Natural killer cell (primary cell): ENCODE measurements at regions not wholly inside any gene's neighbourhood (a gene's known extent, or its start where the extent isn't known, plus 50 kb on each side); places are given as distances from the start of the nearest gene placed in this dataset.

Experiments used
- ATAC-seq, 3 donors: fragments of 150-1000 bp in 2 of 3; fragments of 200-7000 bp in 1 of 3; cut with Tn5 transposase; 1 replicate in 1 of 3; 2 replicates in 2 of 3; pipeline ENCODE4 v1.10.0; 2021; ENCODE audit warnings: mild to moderate bottlenecking in 2 of 3, moderate library complexity in 2 of 3
- DNase-seq, 2 donors: peaks; one replicate each; pipeline versions ENCODE4 v3.0.0 to v3.0.0-alpha.2; 2013 to 2021; ENCODE audit warnings: mixed read lengths in 1 of 2
- H3K27ac ChIP-seq: one replicate; pipeline ENCODE4 v1.5.1; 2013; ENCODE audit warnings: mild to moderate bottlenecking, low read length
- H3K27me3 ChIP-seq: one replicate; pipeline ENCODE4 v1.6.1; 2013; ENCODE audit warnings: low read length; ENCODE audit not compliant: control insufficient read depth, insufficient read depth
- H3K36me3 ChIP-seq: one replicate; pipeline ENCODE4 v1.6.1; 2013; ENCODE audit warnings: low read length; ENCODE audit not compliant: control insufficient read depth, insufficient read depth
- H3K4me1 ChIP-seq: one replicate; pipeline ENCODE4 v1.6.1; 2013; ENCODE audit warnings: low read length; ENCODE audit not compliant: control insufficient read depth, insufficient read depth
- H3K4me3 ChIP-seq: one replicate; pipeline ENCODE4 v1.5.1; 2013; ENCODE audit warnings: low read length
- H3K9me3 ChIP-seq: one replicate; pipeline ENCODE4 v1.6.1; 2013; ENCODE audit warnings: low read length; ENCODE audit not compliant: control insufficient read depth, insufficient read depth
- H3K27ac Mint-ChIP-seq, 2 donors: one replicate each; pipeline ENCODE4 v1.8.0; 2022; ENCODE audit warnings: mild to moderate bottlenecking in 2 of 2, mixed read lengths in 2 of 2, moderate library complexity in 1 of 2
- H3K27me3 Mint-ChIP-seq, 2 donors: one replicate each; pipeline ENCODE4 v1.8.0; 2022; ENCODE audit warnings: low read depth in 2 of 2, mixed read lengths in 2 of 2
- H3K36me3 Mint-ChIP-seq: one replicate; pipeline ENCODE4 v1.8.0; 2022; ENCODE audit warnings: mixed read lengths
- H3K4me1 Mint-ChIP-seq, 2 donors: one replicate each; pipeline ENCODE4 v1.8.0; 2022; ENCODE audit warnings: mixed read lengths in 2 of 2
- H3K4me3 Mint-ChIP-seq: one replicate; pipeline ENCODE4 v1.8.0; 2022; ENCODE audit warnings: mild to moderate bottlenecking, moderate library complexity, mixed read lengths
- H3K9me3 Mint-ChIP-seq, 2 donors: one replicate each; pipeline ENCODE4 v1.8.0; 2022; ENCODE audit warnings: mixed read lengths in 2 of 2
- WGBS: methylation state at CpG from one replicate; pipeline ENCODE4 v1.1.7; 2013; ENCODE audit warnings: missing lambda C conversion rate; ENCODE audit not compliant: insufficient coverage; 5-methylcytosine and 5-hydroxymethylcytosine counted together
- intact Hi-C: fragments of 100-400 bp; cut with micrococcal nuclease; formaldehyde crosslinking; loops from one replicate; pipeline ENCODE4 v1.14.2; 2022
- TF ChIP-seq, protein P1 (sequence below): fragments of 200-600 bp; IDR thresholded peaks from one replicate; pipeline ENCODE4 v1.8.0; 2022; ENCODE audit warnings: antibody characterized with exemption

DNA sequence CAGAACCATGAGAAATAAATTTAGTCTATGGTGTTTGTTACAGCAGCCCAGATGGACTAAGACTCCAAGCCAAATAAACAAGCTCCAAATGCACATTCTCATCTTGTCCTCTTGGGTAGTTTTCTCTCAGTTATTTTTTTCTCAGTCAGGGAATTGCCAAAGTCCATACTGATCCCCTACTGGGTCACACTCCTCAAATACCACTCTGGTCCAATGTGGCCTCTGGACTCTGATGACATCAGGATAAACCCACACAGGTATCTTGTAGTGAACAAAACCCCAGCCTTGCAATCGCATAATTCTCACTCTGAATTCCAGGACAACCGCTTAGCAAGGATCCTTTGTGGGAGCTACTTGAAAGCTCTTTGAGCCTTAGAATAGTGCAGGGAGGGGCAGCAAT lies 248.4 kb upstream of the JUN start:
- 100% methylated on average over 2 of the region's 2 CpGs for WGBS

DNA sequence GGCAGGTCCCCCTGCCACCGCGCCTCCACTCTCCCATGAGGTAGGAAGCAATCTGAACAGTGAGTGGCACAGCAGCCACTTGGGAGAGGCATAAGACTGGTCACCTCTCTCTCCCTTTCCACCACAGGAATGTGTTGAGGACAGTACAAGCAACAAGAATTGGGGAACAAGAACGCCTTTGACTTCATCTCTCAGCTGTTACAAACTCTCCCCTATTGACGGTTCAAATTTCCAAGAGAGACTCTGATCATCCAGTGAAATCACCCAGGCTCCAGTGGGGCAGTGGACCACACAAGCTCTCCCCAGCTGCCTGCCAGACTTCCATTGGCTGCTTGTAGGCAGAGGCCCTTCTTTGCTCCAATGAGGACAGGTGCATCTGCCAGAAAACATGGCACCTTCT lies 249.9 kb upstream of the JUN start:
- H3K27ac Mint-ChIP-seq = no peak overlapping the region
- WGBS = 96% methylated on average over 4 of the region's 4 CpGs
- Histone ChIP-seq H3K27ac (no peak overlapping the region), H3K9me3 (no peaks in the 10 kb centered on the region), H3K27me3 (no peaks in the 10 kb centered on the region), H3K36me3 (no peaks in the 10 kb centered on the region), H3K4me1 (peaks cover 5% of the 10 kb centered on the region), H3K4me3 (no peak overlapping the region)
- no peaks in the 10 kb centered on the region for H3K9me3 Mint-ChIP-seq
- H3K4me1 Mint-ChIP-seq = peaks cover 7% of the 10 kb centered on the region in 2 donors
- intact Hi-C loops = no loop called here
- no peaks in the 10 kb centered on the region for H3K36me3 Mint-ChIP-seq
- H3K4me3 Mint-ChIP-seq = no peak overlapping the region
- TF ChIP-seq, protein P1, sequence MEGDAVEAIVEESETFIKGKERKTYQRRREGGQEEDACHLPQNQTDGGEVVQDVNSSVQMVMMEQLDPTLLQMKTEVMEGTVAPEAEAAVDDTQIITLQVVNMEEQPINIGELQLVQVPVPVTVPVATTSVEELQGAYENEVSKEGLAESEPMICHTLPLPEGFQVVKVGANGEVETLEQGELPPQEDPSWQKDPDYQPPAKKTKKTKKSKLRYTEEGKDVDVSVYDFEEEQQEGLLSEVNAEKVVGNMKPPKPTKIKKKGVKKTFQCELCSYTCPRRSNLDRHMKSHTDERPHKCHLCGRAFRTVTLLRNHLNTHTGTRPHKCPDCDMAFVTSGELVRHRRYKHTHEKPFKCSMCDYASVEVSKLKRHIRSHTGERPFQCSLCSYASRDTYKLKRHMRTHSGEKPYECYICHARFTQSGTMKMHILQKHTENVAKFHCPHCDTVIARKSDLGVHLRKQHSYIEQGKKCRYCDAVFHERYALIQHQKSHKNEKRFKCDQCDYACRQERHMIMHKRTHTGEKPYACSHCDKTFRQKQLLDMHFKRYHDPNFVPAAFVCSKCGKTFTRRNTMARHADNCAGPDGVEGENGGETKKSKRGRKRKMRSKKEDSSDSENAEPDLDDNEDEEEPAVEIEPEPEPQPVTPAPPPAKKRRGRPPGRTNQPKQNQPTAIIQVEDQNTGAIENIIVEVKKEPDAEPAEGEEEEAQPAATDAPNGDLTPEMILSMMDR = no peak
- peaks cover 0 to 9% of the 10 kb centered on the region in 2 donors for H3K27me3 Mint-ChIP-seq
- DNase-seq (no peak), ATAC-seq (no peak)

More for the DNA sequence above, 248.4 kb upstream of the JUN start:
- Mint-ChIP-seq H3K9me3 (no peaks in the 10 kb centered on the region), H3K4me3 (no peak overlapping the region), H3K4me1 (peaks cover 7% of the 10 kb centered on the region in 2 donors), H3K27ac (no peak overlapping the region), H3K27me3 (peaks cover 0 to under 1% of the 10 kb centered on the region in 2 donors), H3K36me3 (no peaks in the 10 kb centered on the region)
- ATAC-seq = no peak
- intact Hi-C loops = no loop called here
- DNase-seq = no peak
- no peaks in the 10 kb centered on the region for H3K36me3 ChIP-seq
- peaks cover 5% of the 10 kb centered on the region for H3K4me1 ChIP-seq
- no peaks in the 10 kb centered on the region for H3K9me3 ChIP-seq
- H3K27me3 ChIP-seq = no peaks in the 10 kb centered on the region
- TF ChIP-seq, protein P1 = no peak
- no peak overlapping the region for H3K27ac ChIP-seq
- H3K4me3 ChIP-seq = no peak overlapping the region

DNA sequence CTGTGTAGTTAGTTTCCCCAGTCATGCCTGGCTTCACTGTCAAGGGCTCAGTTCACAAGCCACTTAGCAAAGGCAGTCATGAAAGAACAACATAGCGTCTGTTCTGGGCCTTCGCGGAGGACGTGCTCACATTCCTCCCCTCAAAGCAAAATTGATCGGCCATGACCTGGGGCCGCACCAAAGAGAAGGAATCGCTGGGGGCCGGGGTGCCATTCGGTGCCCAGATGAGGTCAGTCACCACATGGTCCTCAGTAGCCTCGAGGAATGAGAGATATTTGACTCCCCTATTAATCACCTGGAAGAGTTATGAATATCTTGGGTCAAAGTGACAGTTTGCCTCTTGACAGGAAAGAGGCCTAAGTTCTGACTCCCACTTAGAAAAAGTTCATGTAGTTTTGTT lies 251.1 kb upstream of the JUN start:
- DNase-seq (no peak), ATAC-seq (no peak)
- Histone ChIP-seq H3K27ac (no peak overlapping the region), H3K9me3 (no peaks in the 10 kb centered on the region), H3K27me3 (no peaks in the 10 kb centered on the region), H3K4me3 (no peak overlapping the region), H3K4me1 (peaks cover 5% of the 10 kb centered on the region), H3K36me3 (no peaks in the 10 kb centered on the region)
- Mint-ChIP-seq H3K4me3 (no peak overlapping the region), H3K4me1 (peaks cover 7% of the 10 kb centered on the region in 2 donors), H3K27me3 (peaks cover 0 to 9% of the 10 kb centered on the region in 2 donors), H3K36me3 (no peaks in the 10 kb centered on the region), H3K27ac (no peak overlapping the region), H3K9me3 (no peaks in the 10 kb centered on the region)
- intact Hi-C loops = no loop called here
- 86% methylated on average over 9 of the region's 10 CpGs for WGBS
- TF ChIP-seq, protein P1 = no peak

DNA sequence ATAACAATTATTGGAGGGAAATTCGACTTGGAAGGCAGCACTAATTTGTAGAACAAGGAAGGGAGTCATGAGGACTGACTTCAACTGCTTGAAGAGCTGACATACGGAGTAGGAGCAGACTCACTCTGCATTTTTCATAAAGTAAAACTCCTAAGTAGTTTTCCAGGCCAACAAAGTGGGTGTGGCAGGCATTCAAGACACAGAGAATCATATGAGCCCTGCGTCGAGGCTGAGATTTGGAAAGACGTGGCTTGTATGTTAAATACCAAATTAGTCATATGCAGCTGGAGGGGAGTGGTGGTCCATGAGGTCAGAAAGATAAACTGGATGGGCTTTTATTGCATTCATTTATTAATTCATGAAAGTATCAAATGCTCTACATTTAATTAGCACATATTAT lies 255.7 kb upstream of the JUN start:
- H3K4me1 Mint-ChIP-seq = peaks cover 12% of the 10 kb centered on the region in 2 donors
- TF ChIP-seq, protein P1 = no peak
- H3K9me3 ChIP-seq = no peaks in the 10 kb centered on the region
- H3K27ac Mint-ChIP-seq = no peak overlapping the region
- no peaks in the 10 kb centered on the region for H3K36me3 Mint-ChIP-seq
- peaks cover 0 to 9% of the 10 kb centered on the region in 2 donors for H3K27me3 Mint-ChIP-seq
- no peaks in the 10 kb centered on the region for H3K27me3 ChIP-seq
- ATAC-seq (no peak), DNase-seq (no peak)
- no peak overlapping the region for H3K27ac ChIP-seq
- no peak overlapping the region for H3K4me3 Mint-ChIP-seq
- WGBS = 98% methylated on average over 5 of the region's 5 CpGs
- no peaks in the 10 kb centered on the region for H3K9me3 Mint-ChIP-seq
- no peak overlapping the region for H3K4me3 ChIP-seq
- intact Hi-C loops = no loop called here
- peaks cover 9% of the 10 kb centered on the region for H3K4me1 ChIP-seq
- no peaks in the 10 kb centered on the region for H3K36me3 ChIP-seq
